Fibroblast of lung (primary cell): ENCODE measurements at regions not wholly inside any gene's neighbourhood (a gene's known extent, or its start where the extent isn't known, plus 50 kb on each side); places are given as distances from the start of the nearest gene placed in this dataset.
A peak's percentile ranks its signal among the peaks of the same experiment; 100 is the strongest.

Experiments used
- DNase-seq, 2 donors: peaks; one replicate each; pipeline versions ENCODE4 v3.0.0 to v3.0.0-alpha.2; 2010; ENCODE audit warnings: low read depth in 2 of 2
- H2AFZ ChIP-seq: 2 replicates; pipeline ENCODE4 v1.5.1; 2012; ENCODE audit warnings: low read length, control low read depth, inconsistent platforms
- H3K27ac ChIP-seq: 2 replicates; pipeline ENCODE4 v1.5.1; 2011; ENCODE audit warnings: low read length, control low read depth; ENCODE audit not compliant: insufficient read depth
- H3K27me3 ChIP-seq: 2 replicates; pipeline ENCODE4 v1.5.1; 2011; ENCODE audit warnings: mild to moderate bottlenecking, low read length; ENCODE audit not compliant: control insufficient read depth, insufficient read depth
- H3K36me3 ChIP-seq: 2 replicates; pipeline ENCODE4 v1.5.1; 2011; ENCODE audit warnings: low read length; ENCODE audit not compliant: control insufficient read depth, insufficient read depth
- H3K4me1 ChIP-seq: 2 replicates; pipeline ENCODE4 v1.5.1; 2011; ENCODE audit warnings: low read length; ENCODE audit not compliant: control insufficient read depth, insufficient read depth; ENCODE audit errors: extremely low read depth
- H3K4me2 ChIP-seq: 2 replicates; pipeline ENCODE4 v1.5.1; 2011; ENCODE audit warnings: low read length, control low read depth; ENCODE audit not compliant: insufficient read depth; ENCODE audit errors: extremely low read depth
- H3K4me3 ChIP-seq, 4 experiments: fragments of 200-600 bp in 1 of 4; sonication (generic) in 1 of 4; replicated peaks in 1 of 4; 2 replicates each; pipeline ENCODE4 v1.5.1; 2011 to 2016; ENCODE audit warnings: low read length in 4 of 4, low read depth in 3 of 4, mild to moderate bottlenecking in 3 of 4, control low read depth in 2 of 4, inconsistent platforms in 1 of 4, mixed read lengths in 1 of 4; ENCODE audit not compliant: insufficient read depth in 1 of 4; ENCODE audit errors: control extremely low read depth in 1 of 4
- H3K79me2 ChIP-seq: 2 replicates; pipeline ENCODE4 v1.5.1; 2012; ENCODE audit warnings: mild to moderate bottlenecking, low read length, inconsistent platforms; ENCODE audit not compliant: control insufficient read depth, insufficient read depth
- H3K9ac ChIP-seq: 2 replicates; pipeline ENCODE4 v1.5.1; 2011; ENCODE audit warnings: mild to moderate bottlenecking, low read length, control low read depth; ENCODE audit not compliant: insufficient read depth
- H3K9me3 ChIP-seq: 2 replicates; pipeline ENCODE4 v1.5.1; 2012; ENCODE audit warnings: low read depth, low read length; ENCODE audit not compliant: control insufficient read depth, insufficient read depth
- H4K20me1 ChIP-seq: 2 replicates; pipeline ENCODE4 v1.5.1; 2011; ENCODE audit warnings: low read length; ENCODE audit not compliant: control insufficient read depth, insufficient read depth; ENCODE audit errors: extremely low read depth
- EZH2 ChIP-seq: IDR thresholded peaks from 2 replicates; pipeline ENCODE4 v1.5.1; 2012; ENCODE audit warnings: low read length, control low read depth, mild to moderate bottlenecking; ENCODE audit errors: missing control alignments
- TF ChIP-seq, protein P1 (sequence below), 2 donors: IDR thresholded peaks in 1 of 2; conservative IDR thresholded peaks in 1 of 2; 1 replicate in 1 of 2; 2 replicates in 1 of 2; pipeline ENCODE4 v1.5.1; 2011 to 2012; ENCODE audit warnings: low read length in 2 of 2, control low read depth in 1 of 2, inconsistent platforms in 1 of 2, low read depth in 1 of 2, mild to moderate bottlenecking in 1 of 2

GRCh38 chr11:130744794-130745193, 171.5 kb downstream of the SNX19 start:
- no peaks in the 10 kb centered on the region for H3K36me3 ChIP-seq
- H3K9me3 ChIP-seq: no peaks in the 10 kb centered on the region
- no peaks in the 10 kb centered on the region for H3K27me3 ChIP-seq
- H3K27ac ChIP-seq: no peak overlapping the region
- no peaks in the 10 kb centered on the region for H3K79me2 ChIP-seq
- H4K20me1 ChIP-seq: no peaks in the 10 kb centered on the region
- TF ChIP-seq EZH2: no peak
- TF ChIP-seq, protein P1, sequence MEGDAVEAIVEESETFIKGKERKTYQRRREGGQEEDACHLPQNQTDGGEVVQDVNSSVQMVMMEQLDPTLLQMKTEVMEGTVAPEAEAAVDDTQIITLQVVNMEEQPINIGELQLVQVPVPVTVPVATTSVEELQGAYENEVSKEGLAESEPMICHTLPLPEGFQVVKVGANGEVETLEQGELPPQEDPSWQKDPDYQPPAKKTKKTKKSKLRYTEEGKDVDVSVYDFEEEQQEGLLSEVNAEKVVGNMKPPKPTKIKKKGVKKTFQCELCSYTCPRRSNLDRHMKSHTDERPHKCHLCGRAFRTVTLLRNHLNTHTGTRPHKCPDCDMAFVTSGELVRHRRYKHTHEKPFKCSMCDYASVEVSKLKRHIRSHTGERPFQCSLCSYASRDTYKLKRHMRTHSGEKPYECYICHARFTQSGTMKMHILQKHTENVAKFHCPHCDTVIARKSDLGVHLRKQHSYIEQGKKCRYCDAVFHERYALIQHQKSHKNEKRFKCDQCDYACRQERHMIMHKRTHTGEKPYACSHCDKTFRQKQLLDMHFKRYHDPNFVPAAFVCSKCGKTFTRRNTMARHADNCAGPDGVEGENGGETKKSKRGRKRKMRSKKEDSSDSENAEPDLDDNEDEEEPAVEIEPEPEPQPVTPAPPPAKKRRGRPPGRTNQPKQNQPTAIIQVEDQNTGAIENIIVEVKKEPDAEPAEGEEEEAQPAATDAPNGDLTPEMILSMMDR (conservative IDR thresholded peaks at IDR 0.05 in 1 of 2, IDR thresholded peaks at IDR 0.05 in 1 of 2; ENCODE audit: low read depth in 1 of 2, low read length in 2 of 2): no peak
- no peak overlapping the region for H3K9ac ChIP-seq
- peak in 1 of 2 donors; percentile 47 for DNase-seq
- H3K4me3 ChIP-seq: no peak overlapping the region
- no peaks in the 10 kb centered on the region for H3K4me1 ChIP-seq
- H2AFZ ChIP-seq: no peak overlapping the region
- no peak overlapping the region for H3K4me2 ChIP-seq

DNA sequence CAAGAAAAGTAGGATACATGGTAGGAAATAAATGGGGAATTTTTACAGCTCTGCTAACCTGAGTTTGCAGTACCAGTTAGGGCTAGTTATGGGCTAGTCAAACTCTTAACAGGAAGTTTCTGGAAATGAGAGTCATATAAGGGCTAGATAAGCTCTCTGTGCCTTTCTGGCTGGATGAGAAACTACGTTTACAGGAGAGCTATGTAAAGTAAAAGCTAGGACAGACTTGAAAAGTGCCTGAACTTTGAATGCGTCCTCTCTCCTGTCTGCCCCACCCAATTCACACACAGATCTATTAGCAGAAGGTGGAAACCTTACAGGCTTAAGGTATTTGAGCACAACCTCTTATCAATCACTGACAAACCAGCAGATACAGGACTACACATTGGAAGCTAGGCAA, 167.1 kb downstream of the SNX19 start:
- no peak overlapping the region for H3K9ac ChIP-seq
- no peaks in the 10 kb centered on the region for H3K79me2 ChIP-seq

GRCh38 chr11:130760515-130761125, 155.7 kb downstream of the SNX19 start:
- no peak for TF ChIP-seq EZH2
- TF ChIP-seq, protein P1 (conservative IDR thresholded peaks at IDR 0.05 in 1 of 2, IDR thresholded peaks at IDR 0.05 in 1 of 2; ENCODE audit: low read depth in 1 of 2, low read length in 2 of 2): no peak
- H3K36me3 ChIP-seq: no peaks in the 10 kb centered on the region
- no peak for DNase-seq
- H4K20me1 ChIP-seq: no peaks in the 10 kb centered on the region
- H3K9me3 ChIP-seq: no peaks in the 10 kb centered on the region
- no peak overlapping the region for H2AFZ ChIP-seq
- no peak overlapping the region for H3K4me3 ChIP-seq
- no peak overlapping the region for H3K9ac ChIP-seq
- no peak overlapping the region for H3K4me2 ChIP-seq
- no peak overlapping the region for H3K27ac ChIP-seq
- no peaks in the 10 kb centered on the region for H3K4me1 ChIP-seq
- H3K79me2 ChIP-seq: no peaks in the 10 kb centered on the region
- no peaks in the 10 kb centered on the region for H3K27me3 ChIP-seq

More for the DNA sequence above, 167.1 kb downstream of the SNX19 start:
- TF ChIP-seq, protein P1 (conservative IDR thresholded peaks at IDR 0.05 in 1 of 2, IDR thresholded peaks at IDR 0.05 in 1 of 2; ENCODE audit: low read depth in 1 of 2, low read length in 2 of 2): no peak
- TF ChIP-seq EZH2: no peak
- Histone ChIP-seq H2AFZ (no peak overlapping the region), H3K9me3 (no peaks in the 10 kb centered on the region), H3K27me3 (no peaks in the 10 kb centered on the region), H3K4me1 (no peaks in the 10 kb centered on the region), H3K27ac (no peak overlapping the region), H3K4me2 (no peak overlapping the region), H4K20me1 (no peaks in the 10 kb centered on the region), H3K36me3 (no peaks in the 10 kb centered on the region), H3K4me3 (no peak overlapping the region)
- DNase-seq: no peak
